ENCODE measurements at regions not wholly inside any gene's neighbourhood (a gene's known extent, or its start where the extent isn't known, plus 50 kb on each side); places are given as distances from the start of the nearest gene placed in this dataset.
"Not testable (repeated sequence)": the region's sequence is repeated elsewhere in the genome, so short reads cannot be mapped to it uniquely, and the experiment has no call there.

DNA sequence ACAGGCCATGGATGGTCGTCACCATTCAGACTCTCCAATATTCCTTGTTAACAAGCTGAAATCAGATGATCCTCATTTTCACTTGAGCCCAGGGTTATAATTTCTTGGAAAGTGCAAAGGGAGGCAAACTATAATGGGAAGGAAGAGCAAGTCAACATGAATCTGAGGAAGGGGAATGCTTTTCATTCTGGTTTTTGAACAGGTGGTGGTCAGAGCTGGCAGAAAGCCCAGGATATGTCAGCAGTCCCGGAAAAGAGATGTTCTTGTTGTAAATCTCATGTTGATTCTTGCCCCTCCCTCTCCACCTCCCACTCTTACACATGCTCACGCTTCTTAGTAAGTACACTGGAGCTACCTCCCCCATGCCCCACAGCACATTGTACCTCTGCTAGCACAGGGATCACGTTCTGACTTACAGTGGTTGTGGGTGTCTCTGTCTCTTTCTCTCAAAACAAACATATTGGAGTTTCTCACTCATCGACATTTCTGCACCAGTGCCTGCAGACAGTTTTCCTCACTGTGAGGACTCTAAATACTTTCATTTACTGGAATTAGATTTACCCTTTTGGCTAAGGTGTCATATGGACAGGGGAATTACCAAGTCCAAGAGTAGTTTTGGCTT is 77.6 kb downstream of the XCL2 start:
- ATAC-seq (peak; percentile 37), DNase-seq (ENCODE audit: missing footprints) (no peak)
- intact Hi-C loops (cut with DNase I) = no loop called here

DNA sequence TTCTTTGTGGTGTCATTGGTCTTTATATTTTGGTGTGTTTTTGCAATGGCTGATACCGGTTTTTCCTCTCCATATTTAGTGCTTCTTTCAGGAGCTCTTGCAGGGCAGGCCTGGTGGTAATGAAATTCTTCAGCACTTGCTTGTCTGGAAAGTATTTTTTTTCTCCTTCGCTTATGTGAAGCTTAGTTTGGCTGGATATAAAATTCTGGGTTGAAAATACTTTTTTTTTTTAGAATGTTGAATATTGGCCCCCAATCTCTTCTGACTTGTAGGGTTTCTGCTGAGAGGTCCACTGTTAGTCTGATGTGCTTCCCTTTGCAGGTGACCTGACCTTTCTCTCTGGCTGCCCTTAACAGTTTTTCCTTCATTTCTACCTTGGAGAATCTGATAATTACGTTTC is 82.7 kb downstream of the XCL2 start:
- DNase-seq (ENCODE audit: missing footprints); ATAC-seq; intact Hi-C loops (cut with DNase I): not testable (repeated sequence)

DNA sequence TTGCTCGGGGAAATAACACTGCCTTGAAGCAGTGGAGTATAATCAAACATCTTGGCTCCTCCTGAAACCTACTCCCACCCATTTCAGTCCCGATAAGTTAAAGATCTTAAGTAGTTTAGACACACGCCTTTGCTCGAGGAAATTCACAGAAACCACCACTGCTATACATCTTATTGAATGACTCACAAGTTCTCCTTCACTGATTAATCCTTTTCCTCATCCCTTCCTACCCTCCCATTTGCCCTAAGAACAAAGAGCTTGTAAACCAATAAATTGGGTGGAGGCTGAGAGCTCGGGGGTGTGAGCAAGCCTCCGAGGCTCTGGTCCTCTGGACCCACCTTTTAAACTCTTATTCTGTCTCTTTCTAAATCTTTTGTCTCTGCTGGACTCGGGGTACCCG is 86.5 kb downstream of the XCL2 start:
- intact Hi-C loops (cut with DNase I); ATAC-seq; DNase-seq (ENCODE audit: missing footprints): not testable (repeated sequence)

DNA sequence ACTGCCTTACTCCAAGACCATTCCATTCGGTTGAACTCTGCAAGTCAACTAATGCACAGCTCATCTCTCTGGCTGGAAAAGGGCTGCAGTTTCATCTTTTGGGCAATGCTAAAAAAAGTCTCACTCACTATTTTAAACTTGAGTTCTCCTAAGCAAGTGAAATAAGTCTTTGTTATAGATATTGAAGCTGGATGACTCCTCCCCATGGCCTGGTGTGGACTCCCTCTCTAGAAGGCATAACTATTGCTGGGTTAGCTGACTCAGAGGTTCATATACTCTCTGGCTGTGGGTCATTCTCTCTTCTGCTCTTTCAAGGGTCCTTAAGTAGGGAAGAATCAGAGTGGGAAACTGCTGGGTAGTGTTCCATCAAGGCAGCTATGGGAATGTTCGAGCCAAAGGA is 88.0 kb downstream of the XCL2 start:
- DNase-seq (ENCODE audit: missing footprints) (no peak), ATAC-seq (no peak)
- intact Hi-C loops (cut with DNase I) = no loop called here

GRCh38 chr1:168454211-168454815 is 89.5 kb downstream of the XCL2 start:
- no peak for ATAC-seq
- DNase-seq (ENCODE audit: missing footprints) = no peak
- intact Hi-C loops (cut with DNase I) = no loop called here

GRCh38 chr1:168453056-168453455 is 90.7 kb downstream of the XCL2 start:
- ATAC-seq (no peak), DNase-seq (ENCODE audit: missing footprints) (no peak)
- intact Hi-C loops (cut with DNase I) = no loop called here

- no peak for ATAC-seq
- intact Hi-C loops (cut with DNase I) = no loop called here
- DNase-seq (ENCODE audit: missing footprints) = no peak
Observed at GRCh38 chr1:168452329-168452728, 91.5 kb downstream of the XCL2 start.

DNA sequence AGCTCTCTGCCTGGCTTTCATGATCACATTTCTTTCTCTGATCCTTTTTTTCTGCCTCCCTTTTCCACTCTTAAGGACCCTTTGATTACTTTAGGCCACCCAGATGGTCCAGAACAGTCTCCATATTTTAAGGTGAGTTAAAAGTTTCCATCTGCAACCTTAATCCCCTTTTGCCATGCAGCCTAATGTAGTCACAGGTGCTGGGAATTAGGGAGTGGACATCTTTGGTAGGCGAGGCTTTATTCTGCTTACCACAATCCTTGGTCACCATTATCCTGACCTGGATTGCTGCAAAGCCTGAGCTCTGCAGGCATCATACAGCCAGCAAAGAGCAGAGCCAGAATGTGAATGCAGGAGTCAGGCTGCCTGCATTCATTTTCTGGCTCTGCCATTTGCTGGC is 95.9 kb downstream of the XCL2 start:
- intact Hi-C loops (cut with DNase I) = no loop called here
- ATAC-seq (no peak), DNase-seq (ENCODE audit: missing footprints) (no peak)

DNA sequence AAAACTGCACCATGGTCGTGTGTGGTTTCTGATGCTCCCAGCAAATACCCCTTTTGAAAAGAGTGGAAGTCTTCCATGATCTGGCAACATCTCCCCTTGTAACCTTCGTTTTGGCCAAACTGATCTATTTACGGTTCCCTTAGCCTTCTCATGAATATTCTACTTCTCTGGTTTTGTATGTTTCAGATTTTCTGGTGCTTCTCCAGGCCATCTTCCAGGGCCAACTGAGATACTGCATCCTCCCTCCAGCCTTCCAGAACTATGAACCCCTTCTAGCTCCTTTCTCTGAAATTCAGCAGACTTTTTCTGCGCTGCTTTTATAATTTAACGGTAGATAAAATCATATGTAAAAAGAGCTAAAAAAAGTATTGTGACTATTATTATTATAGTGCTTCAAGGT is 97.7 kb downstream of the XCL2 start:
- intact Hi-C loops (cut with DNase I) = no loop called here
- DNase-seq (ENCODE audit: missing footprints) = no peak
- ATAC-seq = no peak

DNA sequence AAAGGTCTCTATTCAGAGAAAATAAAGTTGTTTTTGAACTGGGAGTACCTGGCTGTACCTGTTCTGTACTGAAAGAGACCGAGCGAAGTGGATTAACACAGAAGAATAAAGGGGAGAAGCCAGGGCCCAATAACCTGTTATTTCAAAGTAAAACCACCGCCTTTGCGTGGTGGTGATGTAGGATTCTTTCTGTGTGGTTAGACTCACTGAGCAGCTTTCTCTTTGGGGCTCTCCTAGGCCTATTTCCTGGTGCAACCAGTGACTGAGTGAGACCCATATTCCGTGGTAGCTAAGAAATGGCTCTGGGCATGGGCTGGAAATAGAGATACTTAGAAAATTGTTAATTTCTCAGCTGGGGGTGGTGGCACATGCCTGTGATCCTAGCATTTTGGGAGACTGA is 99.9 kb downstream of the XCL2 start:
- intact Hi-C loops (cut with DNase I) = no loop called here
- DNase-seq (ENCODE audit: missing footprints) = no peak
- no peak for ATAC-seq

DNA sequence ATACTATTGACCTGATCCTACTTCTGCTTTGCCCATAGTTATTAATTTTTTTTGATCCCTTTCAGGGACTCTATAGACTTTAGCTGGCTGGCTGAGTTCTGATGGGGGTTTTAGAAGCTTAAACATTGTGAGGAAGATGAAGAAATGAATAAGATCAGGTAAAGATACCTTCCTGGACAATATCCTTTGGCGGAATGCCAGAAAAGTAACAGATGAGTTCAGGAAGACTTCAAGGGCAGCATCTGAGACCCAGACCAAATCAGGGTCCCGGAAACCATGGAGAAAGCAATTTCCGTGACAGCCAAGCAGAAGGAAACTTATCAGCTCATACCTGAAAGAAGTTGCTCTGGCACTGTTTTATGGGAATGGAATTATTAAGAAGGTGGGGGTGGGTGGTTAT is 100.4 kb downstream of the XCL2 start:
- no peak for DNase-seq (ENCODE audit: missing footprints)
- intact Hi-C loops (cut with DNase I) = no loop called here

GRCh38 chr1:168442931-168443330 is 100.9 kb downstream of the XCL2 start:
- DNase-seq (ENCODE audit: missing footprints) (no peak), ATAC-seq (no peak)
- intact Hi-C loops (cut with DNase I) = no loop called here

More for the DNA sequence above, 100.4 kb downstream of the XCL2 start:
- ATAC-seq = no peak

DNA sequence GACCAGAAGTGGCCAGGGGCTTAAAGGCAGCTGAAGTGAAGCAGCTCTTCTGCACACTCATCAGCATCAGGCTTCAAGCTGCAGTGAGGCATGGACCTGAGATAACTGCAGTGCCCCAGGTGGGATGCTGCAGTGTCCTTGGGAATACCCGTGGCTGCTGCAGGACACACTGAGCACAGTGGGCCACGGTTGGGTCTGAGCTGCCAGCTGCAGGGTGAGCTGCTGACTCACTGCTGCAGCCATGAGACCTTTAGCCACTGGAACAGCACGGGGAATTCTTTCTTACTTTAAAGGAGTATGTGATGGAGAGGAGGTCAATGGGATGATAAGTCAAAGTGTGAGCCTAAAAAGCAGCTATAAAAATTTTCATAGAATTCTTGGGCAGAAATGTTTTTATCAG is 102.1 kb downstream of the XCL2 start:
- no peak for DNase-seq (ENCODE audit: missing footprints)
- intact Hi-C loops (cut with DNase I) = no loop called here
- ATAC-seq = no peak

- intact Hi-C loops (cut with DNase I) = loop anchor here (5.0 kb wide), 2 partner anchors 133 to 908 kb away; no protein-coding TSS in a partner anchor
Observed at GRCh38 chr1:168439456-168440375, 104.1 kb downstream of the XCL2 start.

GRCh38 chr1:168438626-168439025 is 105.2 kb downstream of the XCL2 start:
- intact Hi-C loops (cut with DNase I) = loop anchor here (5.0 kb wide), 2 partner anchors 134 to 909 kb away; no protein-coding TSS in a partner anchor
- ATAC-seq = no peak

More at GRCh38 chr1:168439456-168440375, 104.1 kb downstream of the XCL2 start:
- DNase-seq (ENCODE audit: missing footprints) (no peak), ATAC-seq (peak; percentile 87)

GRCh38 chr1:168437821-168438220 is 106.0 kb downstream of the XCL2 start:
- DNase-seq (ENCODE audit: missing footprints) (no peak), ATAC-seq (no peak)
- intact Hi-C loops (cut with DNase I) = loop anchor here (5.0 kb wide), 2 partner anchors 134 to 909 kb away; no protein-coding TSS in a partner anchor

More at GRCh38 chr1:168438626-168439025, 105.2 kb downstream of the XCL2 start:
- no peak for DNase-seq (ENCODE audit: missing footprints)

DNA sequence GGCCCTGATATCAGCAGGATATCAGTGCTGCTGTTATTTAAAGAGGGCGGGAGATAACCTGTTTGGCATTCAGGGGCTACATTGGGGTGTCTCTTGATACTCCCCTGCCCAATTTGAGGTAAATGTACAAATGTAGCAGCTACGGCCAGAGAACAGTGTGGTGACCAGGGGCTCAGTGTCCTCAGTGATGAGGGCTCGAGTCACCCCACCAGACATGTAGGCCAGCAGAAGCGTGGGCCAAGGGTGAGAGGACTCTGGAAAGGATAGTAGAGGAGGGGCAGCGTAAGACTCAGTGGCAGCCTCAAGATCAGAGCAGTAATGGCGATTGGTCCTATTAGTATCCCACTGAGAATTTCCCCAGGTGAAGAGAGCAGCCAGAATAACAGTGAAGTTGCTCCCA is 108.4 kb downstream of the XCL2 start:
- no peak for DNase-seq (ENCODE audit: missing footprints)
- no peak for ATAC-seq
- intact Hi-C loops (cut with DNase I) = loop anchor here (5.0 kb wide), 2 partner anchors 137 to 912 kb away; no protein-coding TSS in a partner anchor

DNA sequence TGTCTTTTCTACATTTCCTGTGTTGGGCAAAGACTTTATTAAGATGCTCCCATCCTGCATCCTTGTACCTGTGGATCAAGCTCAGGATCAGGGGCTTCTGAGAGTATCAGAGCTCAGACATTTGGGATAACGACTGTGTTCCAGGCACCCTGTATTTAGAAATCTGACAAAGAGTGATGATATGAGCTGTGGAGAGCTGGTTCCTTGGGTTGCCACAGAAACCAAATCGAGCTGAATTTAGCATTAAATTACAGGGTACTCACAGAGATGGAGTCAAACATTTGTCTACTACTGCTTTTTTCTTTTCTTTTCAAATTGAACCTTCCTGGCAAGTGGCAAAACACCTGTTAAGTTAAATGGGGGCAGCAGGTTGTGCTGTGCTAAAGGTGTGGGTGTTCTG is 110.6 kb downstream of the XCL2 start:
- DNase-seq (ENCODE audit: missing footprints) (no peak), ATAC-seq (no peak)
- intact Hi-C loops (cut with DNase I) = no loop called here

DNA sequence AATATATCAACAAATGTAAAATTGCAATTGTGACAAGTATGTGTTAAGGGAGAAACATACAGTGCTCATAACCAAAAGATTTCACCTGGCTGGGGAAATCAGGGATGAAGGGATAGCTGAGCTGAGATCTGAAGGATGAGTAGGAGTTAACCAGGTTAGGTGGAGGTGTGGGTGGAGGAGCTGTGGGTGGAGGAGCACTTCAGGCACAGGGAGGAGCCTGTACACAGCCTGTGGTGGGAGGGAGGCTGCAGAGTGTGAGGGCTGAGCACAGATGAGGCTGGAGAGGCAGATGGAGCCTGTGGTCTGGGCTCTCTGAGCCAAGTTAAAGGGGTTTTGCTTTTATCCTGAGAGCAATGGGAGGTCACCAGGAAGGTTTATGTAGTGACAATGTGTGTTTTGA is 111.9 kb downstream of the XCL2 start:
- no peak for DNase-seq (ENCODE audit: missing footprints)
- intact Hi-C loops (cut with DNase I) = no loop called here
- no peak for ATAC-seq

GRCh38 chr1:168430321-168430720 is 113.5 kb downstream of the XCL2 start:
- intact Hi-C loops (cut with DNase I) = no loop called here
- ATAC-seq = no peak
- DNase-seq (ENCODE audit: missing footprints) = no peak
